CD4-positive, alpha-beta T cell (primary cell): ENCODE measurements at regions not wholly inside any gene's neighbourhood (a gene's known extent, or its start where the extent isn't known, plus 50 kb on each side); places are given as distances from the start of the nearest gene placed in this dataset.

ENCODE experiments used
- ATAC-seq: fragments of 200-7000 bp; cut with Tn5 transposase; one replicate; pipeline ENCODE4 v1.10.0; 2022; ENCODE audit warnings: mild to moderate bottlenecking; ENCODE audit not compliant: poor library complexity
- CTCF ChIA-PET: fragments of 350-600 bp; sonication (Branson Sonifier 250); formaldehyde crosslinking; loops from one replicate; lab custom pipeline; 2021; ENCODE audit warnings: antibody characterized with exemption, inconsistent platforms; lab: Charles Lee
- POLR2A ChIA-PET: fragments of 350-600 bp; sonication (Branson Sonifier 250); formaldehyde crosslinking; loops from one replicate; lab custom pipeline; 2021; ENCODE audit warnings: antibody characterized with exemption, inconsistent platforms; lab: Charles Lee
- DNase-seq, 14 experiments: peaks; one replicate each; pipeline ENCODE4 v3.0.0-alpha.2; 2013 to 2020; ENCODE audit warnings: mixed read lengths in 2 of 14
- H3K27ac ChIP-seq, 2 donors: one replicate each; pipeline versions ENCODE4 v1.5.1 to v1.7.0; 2013; ENCODE audit warnings: low read length in 2 of 2, low read depth in 1 of 2, mild to moderate bottlenecking in 1 of 2
- H3K27me3 ChIP-seq, 2 experiments: 1 replicate in 1 of 2; 2 replicates in 1 of 2; pipeline versions ENCODE4 v1.6.1 to v1.7.0; 2013; ENCODE audit warnings: low read length in 2 of 2, control low read depth in 1 of 2, mild to moderate bottlenecking in 1 of 2, moderate library complexity in 1 of 2; ENCODE audit not compliant: insufficient read depth in 2 of 2, control insufficient read depth in 1 of 2
- H3K36me3 ChIP-seq: one replicate; pipeline ENCODE4 v1.6.1; 2013; ENCODE audit warnings: low read length, control low read depth; ENCODE audit not compliant: insufficient read depth
- H3K4me1 ChIP-seq: one replicate; pipeline ENCODE4 v1.6.1; 2013; ENCODE audit warnings: low read length, control low read depth; ENCODE audit not compliant: insufficient read depth
- H3K4me3 ChIP-seq: one replicate; pipeline ENCODE4 v1.5.1; 2013; ENCODE audit warnings: mild to moderate bottlenecking, low read length, moderate library complexity
- H3K9me3 ChIP-seq, 2 experiments: 1 replicate in 1 of 2; 2 replicates in 1 of 2; pipeline versions ENCODE4 v1.6.1 to v1.7.0; 2013; ENCODE audit warnings: low read length in 2 of 2, mild to moderate bottlenecking in 2 of 2, control low read depth in 1 of 2, moderate library complexity in 1 of 2; ENCODE audit not compliant: control insufficient read depth in 1 of 2, insufficient read depth in 1 of 2
- H3K27ac Mint-ChIP-seq: one replicate; pipeline ENCODE4 v1.8.0; 2020; ENCODE audit warnings: mixed read lengths
- H3K27me3 Mint-ChIP-seq: one replicate; pipeline ENCODE4 v1.8.0; 2021; ENCODE audit warnings: mixed read lengths
- H3K36me3 Mint-ChIP-seq: one replicate; pipeline ENCODE4 v1.8.0; 2021; ENCODE audit warnings: low read depth, mixed read lengths
- H3K4me1 Mint-ChIP-seq: one replicate; pipeline ENCODE4 v1.8.0; 2021; ENCODE audit warnings: low read depth, mixed read lengths
- H3K4me3 Mint-ChIP-seq: one replicate; pipeline ENCODE4 v1.8.0; 2020; ENCODE audit warnings: mild to moderate bottlenecking, mixed read lengths
- H3K9me3 Mint-ChIP-seq: one replicate; pipeline ENCODE4 v1.8.0; 2020; ENCODE audit warnings: mixed read lengths
- intact Hi-C, 2 experiments: fragments of 100-400 bp; cut with DNase I in 1 of 2; cut with micrococcal nuclease in 1 of 2; formaldehyde crosslinking; loops; one replicate each; pipeline versions ENCODE4 v1.15.1 to v1.9.0; 2023 to 2025; cut with DNase I, micrococcal nuclease
- TF ChIP-seq, protein P1 (sequence below): fragments of 200-600 bp; IDR thresholded peaks from one replicate; pipeline ENCODE4 v1.8.0; 2022; ENCODE audit warnings: antibody characterized with exemption, mild to moderate bottlenecking

DNA sequence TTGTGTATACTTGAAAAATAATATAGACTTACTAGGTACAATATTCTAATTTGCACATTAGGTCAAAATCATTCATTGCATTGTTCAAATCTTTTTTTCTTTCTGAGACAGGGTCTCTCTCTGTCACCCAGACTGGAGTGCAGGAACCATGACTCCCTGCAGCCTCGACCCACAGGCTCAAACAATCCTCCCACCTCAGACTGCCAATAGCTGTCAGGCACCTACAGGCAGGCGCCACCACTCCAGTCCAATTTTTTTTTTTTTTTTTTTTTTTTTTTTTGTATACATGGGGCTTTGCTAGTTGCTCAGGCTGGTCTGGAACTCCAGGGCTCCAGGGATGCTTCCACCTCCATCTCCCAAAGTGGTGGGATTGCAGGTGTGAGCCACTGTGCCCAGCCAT lies 656.9 kb downstream of the KCNT2 start:
- Histone ChIP-seq H3K9me3 (peaks cover 0 to 10% of the 10 kb centered on the region in 2 experiments), H3K27me3 (no peaks in the 10 kb centered on the region), H3K4me1 (no peaks in the 10 kb centered on the region), H3K4me3 (no peak overlapping the region), H3K27ac (no peak overlapping the region), H3K36me3 (no peaks in the 10 kb centered on the region)
- ChIA-PET CTCF (no interaction called here), POLR2A (no interaction called here)
- H3K36me3 Mint-ChIP-seq, result no peaks in the 10 kb centered on the region
- no peaks in the 10 kb centered on the region for H3K9me3 Mint-ChIP-seq
- DNase-seq, result no peak
- no peak overlapping the region for H3K4me3 Mint-ChIP-seq
- TF ChIP-seq, protein P1, sequence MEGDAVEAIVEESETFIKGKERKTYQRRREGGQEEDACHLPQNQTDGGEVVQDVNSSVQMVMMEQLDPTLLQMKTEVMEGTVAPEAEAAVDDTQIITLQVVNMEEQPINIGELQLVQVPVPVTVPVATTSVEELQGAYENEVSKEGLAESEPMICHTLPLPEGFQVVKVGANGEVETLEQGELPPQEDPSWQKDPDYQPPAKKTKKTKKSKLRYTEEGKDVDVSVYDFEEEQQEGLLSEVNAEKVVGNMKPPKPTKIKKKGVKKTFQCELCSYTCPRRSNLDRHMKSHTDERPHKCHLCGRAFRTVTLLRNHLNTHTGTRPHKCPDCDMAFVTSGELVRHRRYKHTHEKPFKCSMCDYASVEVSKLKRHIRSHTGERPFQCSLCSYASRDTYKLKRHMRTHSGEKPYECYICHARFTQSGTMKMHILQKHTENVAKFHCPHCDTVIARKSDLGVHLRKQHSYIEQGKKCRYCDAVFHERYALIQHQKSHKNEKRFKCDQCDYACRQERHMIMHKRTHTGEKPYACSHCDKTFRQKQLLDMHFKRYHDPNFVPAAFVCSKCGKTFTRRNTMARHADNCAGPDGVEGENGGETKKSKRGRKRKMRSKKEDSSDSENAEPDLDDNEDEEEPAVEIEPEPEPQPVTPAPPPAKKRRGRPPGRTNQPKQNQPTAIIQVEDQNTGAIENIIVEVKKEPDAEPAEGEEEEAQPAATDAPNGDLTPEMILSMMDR, result no peak
- ATAC-seq, result no peak
- no peak overlapping the region for H3K27ac Mint-ChIP-seq
- intact Hi-C loops, result no loop called here
- H3K4me1 Mint-ChIP-seq, result no peaks in the 10 kb centered on the region
- no peaks in the 10 kb centered on the region for H3K27me3 Mint-ChIP-seq

DNA sequence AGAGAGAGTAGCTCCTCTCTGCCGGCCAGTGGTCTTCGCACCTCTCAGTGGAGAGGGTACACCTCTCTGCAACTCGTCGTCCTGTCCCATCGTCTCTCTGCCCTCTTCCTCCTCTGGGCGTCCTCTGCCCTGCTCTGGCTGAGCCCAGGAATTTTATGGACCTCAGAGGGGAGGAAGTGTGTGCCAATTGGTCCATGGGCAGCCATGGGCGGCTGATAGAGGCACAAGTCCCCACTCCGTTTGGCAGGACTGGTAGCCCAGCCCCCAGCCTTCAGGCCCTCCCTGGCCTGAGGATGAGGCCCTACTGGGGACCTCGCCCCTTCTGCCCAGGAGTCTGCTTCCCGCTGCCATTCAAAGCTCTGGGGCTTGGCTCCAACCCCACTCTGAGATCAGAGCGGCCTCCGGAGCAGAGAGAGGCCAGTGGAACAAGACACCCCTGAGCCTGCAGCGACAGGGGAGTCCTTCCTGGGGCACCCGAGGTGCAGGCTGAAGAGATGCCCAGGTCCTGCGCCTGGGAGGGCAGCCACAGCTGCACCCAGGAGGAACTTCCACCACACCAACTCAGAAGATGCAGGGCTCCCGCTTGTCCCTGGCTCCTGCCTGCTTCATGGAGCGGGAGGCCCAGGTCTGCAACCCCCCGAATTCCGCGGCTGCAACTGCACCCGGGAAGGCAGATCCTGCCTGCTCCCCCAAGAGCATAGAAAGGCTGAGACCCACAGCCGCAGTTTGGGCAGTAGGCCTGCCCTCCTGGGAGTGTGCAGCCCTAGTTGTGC lies 659.9 kb downstream of the KCNT2 start:
- Mint-ChIP-seq H3K36me3 (no peaks in the 10 kb centered on the region), H3K27ac (no peak overlapping the region), H3K27me3 (no peaks in the 10 kb centered on the region), H3K4me1 (no peaks in the 10 kb centered on the region), H3K9me3 (no peaks in the 10 kb centered on the region), H3K4me3 (no peak overlapping the region)
- Histone ChIP-seq H3K27ac (no peak overlapping the region), H3K9me3 (peaks cover 0 to 10% of the 10 kb centered on the region in 2 experiments), H3K4me3 (no peak overlapping the region), H3K36me3 (no peaks in the 10 kb centered on the region), H3K4me1 (no peaks in the 10 kb centered on the region), H3K27me3 (no peaks in the 10 kb centered on the region)
- DNase-seq (no peak), ATAC-seq (no peak)
- ChIA-PET POLR2A (no interaction called here), CTCF (no interaction called here)
- TF ChIP-seq, protein P1, result no peak
- intact Hi-C loops, result no loop called here

DNA sequence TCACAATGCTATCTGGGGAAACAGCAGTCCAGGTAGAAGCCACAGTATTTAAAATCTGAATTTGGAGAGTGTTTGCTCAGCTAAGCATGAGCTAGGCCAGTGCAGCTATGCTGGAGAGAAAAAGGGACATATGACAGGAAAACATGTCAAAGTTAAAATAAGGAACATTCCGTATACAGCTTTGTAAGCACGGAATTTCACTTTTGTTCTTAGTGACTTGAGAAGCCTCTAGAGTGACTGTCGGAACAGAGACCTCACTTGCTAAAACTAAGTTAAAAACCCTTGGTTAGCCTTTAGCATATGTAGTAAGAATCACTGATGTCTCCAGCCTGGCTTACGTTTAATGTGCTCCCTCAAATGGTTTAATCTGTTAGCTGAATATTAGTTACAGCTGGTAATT lies 661.7 kb downstream of the KCNT2 start:
- ChIA-PET CTCF (no interaction called here), POLR2A (no interaction called here)
- peaks cover 0 to 10% of the 10 kb centered on the region in 2 experiments for H3K9me3 ChIP-seq
- no peaks in the 10 kb centered on the region for H3K4me1 Mint-ChIP-seq
- no peaks in the 10 kb centered on the region for H3K36me3 Mint-ChIP-seq
- H3K9me3 Mint-ChIP-seq, result no peaks in the 10 kb centered on the region
- no peak overlapping the region for H3K27ac ChIP-seq
- no peaks in the 10 kb centered on the region for H3K27me3 ChIP-seq
- DNase-seq, result no peak
- intact Hi-C loops, result no loop called here
- H3K4me3 ChIP-seq, result no peak overlapping the region
- no peaks in the 10 kb centered on the region for H3K4me1 ChIP-seq
- H3K36me3 ChIP-seq, result no peaks in the 10 kb centered on the region
- no peak overlapping the region for H3K4me3 Mint-ChIP-seq
- no peak overlapping the region for H3K27ac Mint-ChIP-seq
- no peaks in the 10 kb centered on the region for H3K27me3 Mint-ChIP-seq
- TF ChIP-seq, protein P1, result no peak
- ATAC-seq, result no peak
